ENCODE measurements at regions not wholly inside any gene's neighbourhood (a gene's known extent, or its start where the extent isn't known, plus 50 kb on each side); places are given as distances from the start of the nearest gene placed in this dataset.

DNA sequence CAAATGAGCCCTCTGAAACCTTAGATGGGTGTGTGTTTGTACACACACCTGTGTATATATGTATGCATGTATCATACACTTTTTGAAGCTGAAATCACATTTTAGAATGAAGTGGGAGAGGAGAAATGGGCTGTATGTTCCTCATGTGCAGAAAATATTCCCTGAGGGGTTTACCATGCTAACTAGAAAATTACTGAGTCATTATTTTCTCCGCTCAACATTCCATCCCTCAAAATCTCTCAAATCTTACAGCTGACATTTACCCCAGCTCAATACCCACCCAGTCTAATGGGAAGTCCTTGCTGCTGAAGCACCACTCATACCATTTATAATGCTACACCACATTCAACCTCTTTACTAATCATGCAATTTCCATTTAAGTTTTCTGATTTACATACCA is 138.6 kb downstream of the P2RY1 start:
- no peak for DNase-seq
- CTCF ChIA-PET = no interaction called here
- Histone ChIP-seq H3F3A (replicated peaks; ENCODE audit: insufficient read depth) (no peaks in the 10 kb centered on the region), H3K9me2 (no peaks in the 10 kb centered on the region), H3K27me3 (ENCODE audit: insufficient read depth) (no peaks in the 10 kb centered on the region), H3K4me3 (ENCODE audit: low read depth in 2 of 2, low read length in 1 of 2) (no peak overlapping the region), H4K20me1 (ENCODE audit: insufficient read depth) (no peaks in the 10 kb centered on the region), H3K36me3 (replicated peaks in 1 of 2; ENCODE audit: control insufficient read depth in 1 of 2, insufficient read depth in 2 of 2, low read length in 1 of 2) (no peaks in the 10 kb centered on the region), H2AFZ (ENCODE audit: low read depth) (no peak overlapping the region), H3K9me3 (no peaks in the 10 kb centered on the region), H3K4me1 (ENCODE audit: control insufficient read depth in 1 of 2, insufficient read depth in 2 of 2, low read depth in 1 of 2, low read length in 1 of 2) (no peaks in the 10 kb centered on the region), H3K79me2 (ENCODE audit: insufficient read depth) (no peaks in the 10 kb centered on the region), H3K27ac (ENCODE audit: low read depth in 2 of 2, low read length in 1 of 2) (no peak overlapping the region), H3K9ac (no peak overlapping the region), H3K4me2 (no peak overlapping the region)
- TF ChIP-seq MEF2A (IDR thresholded peaks at IDR 0.05; ENCODE audit: borderline replicate concordance, low read depth) = no peak
- TF ChIP-seq FOSL2 (IDR thresholded peaks at IDR 0.05; ENCODE audit: borderline replicate concordance, low read depth) = no peak
- no peak for TF ChIP-seq RFX5 (IDR thresholded peaks at IDR 0.05; ENCODE audit: low read length)
- no peak for TF ChIP-seq MXI1 (IDR thresholded peaks at IDR 0.05; ENCODE audit: low read depth, low read length)
- no peak for TF ChIP-seq SMC3 (IDR thresholded peaks at IDR 0.05; ENCODE audit: low read depth, low read length)
- no peak for TF ChIP-seq YY1 (IDR thresholded peaks at IDR 0.05; ENCODE audit: low read depth)
- TF ChIP-seq MAX (IDR thresholded peaks at IDR 0.05; ENCODE audit: low read depth) = no peak
- TF ChIP-seq, protein P1, sequence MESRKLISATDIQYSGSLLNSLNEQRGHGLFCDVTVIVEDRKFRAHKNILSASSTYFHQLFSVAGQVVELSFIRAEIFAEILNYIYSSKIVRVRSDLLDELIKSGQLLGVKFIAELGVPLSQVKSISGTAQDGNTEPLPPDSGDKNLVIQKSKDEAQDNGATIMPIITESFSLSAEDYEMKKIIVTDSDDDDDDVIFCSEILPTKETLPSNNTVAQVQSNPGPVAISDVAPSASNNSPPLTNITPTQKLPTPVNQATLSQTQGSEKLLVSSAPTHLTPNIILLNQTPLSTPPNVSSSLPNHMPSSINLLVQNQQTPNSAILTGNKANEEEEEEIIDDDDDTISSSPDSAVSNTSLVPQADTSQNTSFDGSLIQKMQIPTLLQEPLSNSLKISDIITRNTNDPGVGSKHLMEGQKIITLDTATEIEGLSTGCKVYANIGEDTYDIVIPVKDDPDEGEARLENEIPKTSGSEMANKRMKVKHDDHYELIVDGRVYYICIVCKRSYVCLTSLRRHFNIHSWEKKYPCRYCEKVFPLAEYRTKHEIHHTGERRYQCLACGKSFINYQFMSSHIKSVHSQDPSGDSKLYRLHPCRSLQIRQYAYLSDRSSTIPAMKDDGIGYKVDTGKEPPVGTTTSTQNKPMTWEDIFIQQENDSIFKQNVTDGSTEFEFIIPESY (IDR thresholded peaks at IDR 0.05; ENCODE audit: borderline replicate concordance, low read depth) = no peak
- TF ChIP-seq CHD2 (IDR thresholded peaks at IDR 0.05; ENCODE audit: low read length, partially characterized antibody) = no peak
- no peak for TF ChIP-seq PBX3 (IDR thresholded peaks at IDR 0.05)
- no peak for TF ChIP-seq POLR2AphosphoS5 (IDR thresholded peaks at IDR 0.05; ENCODE audit: low read depth, low read length)
- no peak for TF ChIP-seq NRF1 (IDR thresholded peaks at IDR 0.05; ENCODE audit: low read depth, low read length)
- no peak for TF ChIP-seq JUND (IDR thresholded peaks at IDR 0.05)
- TF ChIP-seq ELF1 (IDR thresholded peaks at IDR 0.05) = no peak
- TF ChIP-seq USF1 (IDR thresholded peaks at IDR 0.05; ENCODE audit: borderline replicate concordance, low read depth) = no peak
- no peak for TF ChIP-seq FOXM1 (IDR thresholded peaks at IDR 0.05; ENCODE audit: low read depth)
- no peak for TF ChIP-seq TEAD4 (IDR thresholded peaks at IDR 0.05; ENCODE audit: borderline replicate concordance, insufficient read depth)
- TF ChIP-seq RAD21 (IDR thresholded peaks at IDR 0.05; ENCODE audit: low read length) = no peak
- no peak for TF ChIP-seq NFIC (IDR thresholded peaks at IDR 0.05; ENCODE audit: borderline replicate concordance)
- TF ChIP-seq USF2 (IDR thresholded peaks at IDR 0.05; ENCODE audit: borderline replicate concordance, low read depth, low read length) = no peak
- POLR2A ChIA-PET = no interaction called here
- 0% methylated on average over 1 of the region's 1 CpG for WGBS (ENCODE audit: low lambda C conversion rate)

Data from SK-N-SH (cell line).